ENCODE measurements at regions not wholly inside any gene's neighbourhood (a gene's known extent, or its start where the extent isn't known, plus 50 kb on each side); places are given as distances from the start of the nearest gene placed in this dataset.
A peak's percentile ranks its signal among the peaks of the same experiment; 100 is the strongest.

DNA sequence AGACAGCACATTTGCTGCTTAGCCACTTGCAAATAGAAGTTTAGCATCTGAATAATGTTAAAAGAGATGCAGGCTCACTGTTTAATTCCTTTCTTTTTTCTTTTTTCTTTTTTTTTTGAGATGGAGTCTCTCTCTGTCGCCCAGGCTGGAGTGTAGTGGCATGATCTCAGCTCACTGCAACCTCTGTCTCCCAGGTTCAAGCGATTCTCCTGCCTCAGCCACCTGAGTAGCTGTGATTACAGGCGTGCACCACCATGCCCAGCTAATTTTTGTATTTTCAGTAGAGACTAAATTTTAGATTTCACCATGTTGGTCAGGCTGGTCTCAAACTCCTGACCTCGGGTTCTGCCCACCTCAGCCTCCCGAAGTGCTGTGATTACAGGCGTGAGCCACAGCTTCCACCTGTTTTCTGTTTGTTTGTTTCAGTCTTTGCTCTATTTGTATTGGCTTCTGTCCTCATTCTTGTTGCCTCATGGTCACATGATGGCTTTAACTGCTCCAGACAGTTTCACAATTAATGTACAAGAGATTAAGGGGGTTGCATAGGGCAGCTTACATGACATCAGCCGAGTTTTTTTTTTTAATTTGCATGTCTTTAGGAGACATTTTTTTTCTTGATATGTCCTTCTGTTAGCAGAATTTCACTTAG, 153.1 kb upstream of the PCDH9 start:
- DNase-seq = peak; percentile 10

DNA sequence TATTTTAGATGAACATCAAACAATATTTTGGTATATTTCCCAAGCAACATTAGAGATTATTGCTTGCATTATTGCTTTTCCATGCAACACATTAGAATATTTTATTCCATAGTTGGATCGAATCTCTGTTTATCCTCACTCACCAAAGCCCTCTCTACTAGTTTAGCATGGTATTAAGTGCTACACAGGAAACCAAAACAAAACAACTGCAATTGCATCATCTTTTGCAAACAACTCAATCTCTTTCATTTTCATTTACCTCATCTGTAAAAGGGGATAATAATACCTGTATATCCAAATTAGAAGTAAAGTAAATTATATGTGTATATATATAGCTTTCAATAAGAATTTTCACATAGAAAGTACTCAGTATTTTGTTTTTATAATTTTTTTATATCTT, 147.8 kb upstream of the PCDH9 start:
- no peak for DNase-seq

DNA sequence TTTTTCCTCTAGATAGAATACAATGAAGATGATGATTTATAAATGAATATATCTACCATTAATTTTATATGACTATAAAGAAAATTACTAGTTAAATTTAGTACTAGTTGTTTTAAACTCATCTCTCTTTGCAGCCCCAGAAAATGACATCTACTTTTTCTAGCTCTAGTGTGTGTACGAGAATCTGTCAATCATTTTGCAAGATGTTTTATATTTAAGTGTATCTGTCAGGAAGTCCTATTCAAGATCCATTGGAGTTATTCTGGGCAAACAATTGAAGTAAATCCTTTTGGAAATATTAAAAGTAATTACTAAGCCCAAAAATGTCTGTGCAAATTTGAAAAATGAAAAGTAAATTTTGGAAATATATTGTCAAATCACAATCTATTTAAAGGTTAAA, 144.3 kb upstream of the PCDH9 start:
- DNase-seq = no peak

DNA sequence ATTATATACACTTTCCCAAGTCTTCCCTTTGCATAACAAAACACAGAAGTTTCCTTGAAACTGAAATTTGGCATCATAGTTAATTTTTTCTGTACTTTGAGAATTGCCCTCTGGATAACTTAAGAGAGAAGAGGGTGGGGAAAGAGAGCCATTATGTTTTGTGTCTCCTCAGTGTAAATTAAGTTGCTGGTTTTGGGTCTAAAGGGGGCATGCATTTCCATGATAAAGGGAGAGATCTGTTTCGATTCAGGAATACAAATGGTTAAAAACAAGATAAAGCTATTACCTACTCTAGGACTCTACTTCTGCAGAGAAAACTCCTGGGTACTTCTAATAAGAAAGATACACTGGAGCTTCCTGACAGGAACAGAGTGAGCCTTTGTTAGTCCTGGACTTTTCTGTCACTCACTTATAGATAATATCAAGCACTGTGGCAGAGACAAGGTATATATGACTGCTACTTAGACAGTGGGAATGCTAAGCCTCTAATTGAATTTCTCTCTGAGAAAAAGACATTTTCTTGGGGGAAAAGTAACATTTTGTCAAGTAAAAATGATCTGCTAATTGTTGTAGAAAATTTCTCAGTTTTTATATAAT, 142.8 kb upstream of the PCDH9 start:
- no peak for DNase-seq

DNA sequence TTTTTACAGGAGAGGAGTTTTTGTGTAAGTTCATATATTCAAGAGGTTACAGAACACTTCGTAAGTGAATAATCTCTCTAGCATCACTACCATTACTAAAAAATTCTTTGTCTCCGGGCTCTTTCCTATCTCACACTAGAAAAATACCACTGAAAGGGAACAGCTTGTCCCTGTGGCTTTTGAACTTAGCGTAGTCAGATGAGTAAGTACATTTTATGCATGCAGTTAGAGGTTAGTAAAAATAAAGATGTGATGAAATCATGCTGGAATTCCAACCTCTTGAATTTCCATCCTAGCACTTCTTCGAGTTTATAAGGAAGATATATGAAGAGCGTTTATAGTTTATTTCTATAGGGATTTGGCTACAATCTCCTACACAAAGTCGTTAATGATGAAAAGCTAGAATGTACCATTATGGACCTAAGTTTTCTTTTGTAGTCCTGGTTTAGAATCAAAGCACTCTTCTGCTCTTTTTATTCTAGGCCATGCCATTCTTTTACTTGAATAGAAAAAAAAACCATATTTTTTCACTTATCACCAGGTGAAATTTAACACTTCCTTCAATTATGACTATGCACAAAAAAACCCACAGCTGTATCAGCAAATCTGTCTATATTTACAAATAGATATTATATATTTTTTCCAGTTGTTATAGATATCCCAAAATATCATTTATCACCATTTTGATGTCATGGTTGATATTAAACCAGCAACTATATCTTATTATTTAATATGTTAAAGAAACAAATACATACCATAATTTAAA, 139.9 kb upstream of the PCDH9 start:
- no peak for DNase-seq

DNA sequence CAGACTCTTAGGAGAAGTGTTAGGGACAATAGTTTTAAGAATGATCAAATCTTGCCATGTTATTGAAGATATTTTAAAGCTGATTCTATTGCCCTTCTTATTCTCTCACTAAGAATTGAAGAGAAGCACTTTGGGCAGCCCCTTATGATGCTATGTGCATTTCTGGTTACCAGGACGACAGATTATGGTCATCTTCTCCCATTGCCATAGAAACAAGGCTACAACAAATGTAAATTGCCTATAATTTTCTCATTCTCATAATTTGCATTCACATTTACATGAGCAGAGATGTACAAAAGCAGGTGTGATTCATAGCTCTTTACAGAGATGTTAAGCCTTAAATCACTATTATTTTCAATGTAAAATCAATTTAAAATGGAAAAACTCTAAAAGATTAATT, 137.3 kb upstream of the PCDH9 start:
- no peak for DNase-seq

DNA sequence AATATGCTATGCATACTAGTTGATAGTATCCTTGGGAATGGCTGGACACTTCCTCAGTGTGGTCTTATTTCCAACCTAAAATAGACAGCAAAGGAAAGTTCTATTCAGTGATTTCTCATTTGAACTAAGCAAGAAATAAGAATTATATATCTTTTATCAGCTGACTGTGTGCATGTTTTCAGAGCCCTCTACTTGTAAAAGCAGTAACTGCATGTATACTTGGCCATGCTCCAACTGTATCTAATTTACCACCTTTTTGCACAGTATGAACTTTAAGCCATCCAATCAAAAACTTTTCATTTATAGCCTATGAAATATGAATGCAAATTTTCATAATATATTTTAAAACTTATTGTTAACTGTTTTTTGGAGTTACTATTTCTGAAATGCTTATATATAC, 136.4 kb upstream of the PCDH9 start:
- DNase-seq = no peak

DNA sequence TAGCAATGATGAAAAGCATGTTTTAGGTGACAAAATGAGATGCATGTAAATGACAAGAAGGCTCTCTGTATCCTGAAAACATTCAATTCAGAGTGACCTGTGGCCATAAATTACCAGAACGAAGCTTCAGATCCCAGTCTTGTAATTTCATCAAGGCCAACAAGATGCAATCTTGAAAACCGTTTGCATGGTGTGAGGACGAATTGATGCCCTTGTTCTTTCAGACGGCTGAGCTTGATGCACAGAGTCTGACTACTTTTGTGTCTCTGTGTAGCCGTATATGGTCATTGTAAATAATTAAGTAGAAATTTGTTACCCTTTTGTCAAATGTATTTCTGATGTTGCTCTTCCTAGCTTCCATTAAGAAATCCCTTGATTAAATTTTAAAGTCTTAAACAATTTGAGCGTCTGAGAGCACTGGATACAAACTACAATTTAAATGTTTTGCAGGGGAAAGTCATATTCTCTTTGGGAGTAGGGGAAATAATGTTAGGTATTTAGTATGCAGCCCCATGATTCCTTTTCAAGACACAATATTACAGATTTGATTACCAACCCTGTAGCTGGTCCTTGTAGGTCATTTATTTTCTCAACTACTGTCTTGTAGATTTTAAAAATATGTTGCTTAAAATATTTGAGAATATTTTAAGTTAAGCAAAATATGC, 125.8 kb upstream of the PCDH9 start:
- DNase-seq = no peak

DNA sequence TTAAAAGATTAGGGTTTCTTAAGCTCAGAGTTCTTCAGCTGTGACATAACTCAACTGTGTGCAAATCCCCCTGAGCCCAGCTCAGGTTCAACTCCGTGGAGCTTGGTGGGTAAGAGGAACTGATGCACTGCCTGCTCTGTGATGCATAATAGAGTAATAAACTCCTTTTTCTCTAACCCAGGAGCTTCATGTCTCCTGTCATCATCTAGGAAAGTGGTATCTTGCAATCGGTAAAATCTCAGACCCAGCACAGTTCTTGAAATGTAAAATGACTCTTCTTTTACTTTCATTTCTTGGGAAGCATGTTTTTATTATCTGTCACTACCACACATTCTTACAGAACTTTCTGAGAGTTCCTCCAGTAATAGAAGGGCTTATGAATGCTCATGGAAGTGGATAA, 123.8 kb upstream of the PCDH9 start:
- DNase-seq = no peak

DNA sequence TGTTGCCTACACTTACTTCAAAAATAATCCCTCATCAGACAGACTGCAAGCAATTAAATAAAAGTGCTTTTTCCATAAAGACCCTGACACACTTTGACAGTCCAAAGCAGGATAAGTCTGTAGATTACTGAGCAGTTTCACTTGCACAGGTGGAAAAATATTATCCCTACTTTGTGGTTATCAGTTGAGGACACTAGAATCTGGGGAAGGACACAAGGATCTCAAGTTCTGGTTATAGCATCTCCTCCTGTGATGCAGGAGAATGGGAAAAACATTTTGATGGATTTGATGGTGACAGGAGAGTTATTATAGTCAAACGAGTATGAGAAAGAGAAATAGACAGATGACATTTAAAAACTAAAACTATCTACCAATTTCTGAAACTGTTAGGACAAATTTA, 122.9 kb upstream of the PCDH9 start:
- no peak for DNase-seq

DNA sequence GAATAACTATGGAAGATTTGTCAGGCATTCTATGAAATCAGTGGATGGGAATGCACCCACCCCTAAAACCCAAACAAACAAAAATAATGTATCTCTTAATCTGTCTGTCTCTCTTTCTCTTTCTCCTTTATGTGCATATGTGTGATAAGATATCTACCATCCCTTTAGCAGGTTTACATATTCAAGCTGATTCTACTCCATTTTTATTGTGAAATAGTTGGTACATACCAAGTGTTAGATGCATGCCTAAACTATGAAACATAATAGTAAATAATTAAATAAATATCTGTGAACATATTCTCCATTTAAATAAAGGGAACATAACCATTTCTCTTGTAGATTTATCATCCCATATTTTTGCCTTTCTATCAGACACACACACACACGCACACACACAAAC, 121.8 kb upstream of the PCDH9 start:
- DNase-seq = no peak

DNA sequence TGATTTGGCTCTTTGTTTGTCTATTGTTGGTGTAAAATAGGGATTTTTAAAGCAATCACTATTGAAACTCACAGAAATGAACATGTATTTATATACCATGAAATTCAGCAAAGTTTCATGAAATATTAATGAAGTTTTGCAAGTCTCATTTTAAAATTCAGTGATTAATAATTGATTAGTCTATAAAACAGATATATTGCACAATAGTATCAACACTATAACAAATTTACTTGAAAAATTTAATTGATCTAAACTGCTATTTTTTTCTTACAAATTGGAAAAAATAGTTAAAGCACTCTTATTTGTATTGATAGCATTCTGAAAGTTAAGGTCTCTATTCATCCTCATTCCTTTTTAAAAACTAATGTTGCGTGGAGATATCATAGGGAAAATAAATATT, 121.0 kb upstream of the PCDH9 start:
- DNase-seq = no peak

DNA sequence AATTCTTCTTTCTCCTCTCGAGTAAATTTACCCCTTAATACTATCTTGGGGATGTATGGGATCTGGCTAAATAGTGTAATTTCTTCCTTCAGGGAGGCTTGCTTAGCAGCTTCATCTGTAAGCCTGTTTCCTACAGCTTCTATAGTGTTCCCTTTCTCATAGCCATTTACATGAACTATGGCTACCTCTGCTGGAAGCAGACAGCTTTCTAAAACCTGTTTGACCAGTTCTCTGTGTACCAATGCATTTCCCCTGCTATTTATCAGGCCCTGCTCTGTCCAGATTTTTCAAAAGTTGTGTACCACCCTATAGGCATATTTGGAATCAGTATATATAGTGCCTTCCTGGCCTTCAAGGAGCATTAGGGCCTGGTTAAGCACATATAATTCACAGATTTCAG, 113.6 kb upstream of the PCDH9 start:
- DNase-seq = peak; percentile 42

DNA sequence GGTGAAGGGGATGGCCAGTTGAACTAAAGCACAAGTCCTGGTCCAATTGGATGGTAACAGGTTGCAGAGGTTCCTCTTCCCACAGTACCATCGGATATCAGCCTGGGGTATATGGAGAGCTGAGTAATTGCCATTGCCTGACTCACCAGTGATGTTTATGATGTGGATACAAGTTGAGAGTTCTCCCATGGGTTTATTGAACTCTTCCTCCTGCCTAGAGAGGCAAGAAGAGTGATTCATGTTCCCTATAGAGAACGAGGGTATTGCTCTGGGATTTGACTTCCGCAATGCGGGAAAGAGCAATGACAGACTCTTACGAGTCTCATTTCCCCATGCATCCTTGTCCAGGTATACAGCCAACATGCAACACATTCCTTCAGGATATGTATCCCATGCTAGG, 111.3 kb upstream of the PCDH9 start:
- no peak for DNase-seq

DNA sequence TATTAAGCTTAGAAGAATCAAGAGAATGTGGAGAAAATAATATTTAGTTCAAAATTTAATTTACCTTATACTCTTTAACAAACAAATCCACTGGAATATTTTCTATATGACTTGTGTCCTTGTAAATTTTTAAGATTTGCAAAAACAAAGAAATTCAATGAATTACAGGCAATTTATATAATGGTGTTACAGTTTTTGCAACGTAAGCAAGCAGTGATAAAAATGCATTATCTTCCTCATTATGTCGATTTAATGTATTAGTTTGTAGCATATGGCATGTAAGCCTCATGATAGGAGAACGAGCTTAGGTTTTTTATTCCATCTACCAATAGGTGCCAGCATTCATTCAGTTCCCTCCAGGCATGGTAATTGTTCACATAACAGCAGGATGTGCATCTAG, 100.0 kb upstream of the PCDH9 start:
- no peak for DNase-seq

DNA sequence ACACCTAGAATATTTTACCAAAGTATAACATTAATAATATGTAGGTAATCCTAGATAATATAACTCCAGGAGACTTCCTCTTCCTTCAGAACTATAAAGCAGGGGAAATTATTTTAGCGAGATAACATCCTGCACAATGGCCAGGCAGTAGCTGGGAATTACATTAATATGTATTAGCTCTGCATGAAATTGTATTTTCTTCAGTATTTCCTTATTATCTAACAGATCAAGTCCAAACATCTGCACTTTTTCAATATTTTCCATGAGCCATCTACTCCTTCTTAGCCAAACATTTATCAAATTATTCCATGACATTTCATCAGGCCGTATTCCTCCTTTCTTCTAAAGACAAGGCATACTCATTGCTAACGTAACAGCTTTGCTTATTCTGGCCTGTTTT, 98.8 kb upstream of the PCDH9 start:
- no peak for DNase-seq

DNA sequence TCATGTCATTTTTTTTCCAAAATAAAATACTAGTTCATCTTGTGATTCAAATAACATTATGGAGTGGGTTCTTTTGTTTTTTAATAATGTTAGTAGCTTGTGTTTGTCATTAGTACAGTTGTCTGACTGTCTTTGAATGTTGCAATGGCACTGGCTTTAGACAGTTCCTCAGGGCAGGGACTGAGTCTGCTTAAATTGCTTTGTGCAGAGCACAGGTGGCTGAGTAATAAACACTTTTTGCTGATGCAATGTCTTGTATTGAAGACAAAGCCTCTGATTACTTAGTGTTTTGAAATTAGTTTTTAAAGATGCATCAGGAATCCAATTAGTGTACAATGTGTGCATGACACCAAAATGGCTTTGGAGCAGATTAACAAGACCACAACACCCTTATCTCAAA, 88.7 kb upstream of the PCDH9 start:
- DNase-seq = no peak

DNA sequence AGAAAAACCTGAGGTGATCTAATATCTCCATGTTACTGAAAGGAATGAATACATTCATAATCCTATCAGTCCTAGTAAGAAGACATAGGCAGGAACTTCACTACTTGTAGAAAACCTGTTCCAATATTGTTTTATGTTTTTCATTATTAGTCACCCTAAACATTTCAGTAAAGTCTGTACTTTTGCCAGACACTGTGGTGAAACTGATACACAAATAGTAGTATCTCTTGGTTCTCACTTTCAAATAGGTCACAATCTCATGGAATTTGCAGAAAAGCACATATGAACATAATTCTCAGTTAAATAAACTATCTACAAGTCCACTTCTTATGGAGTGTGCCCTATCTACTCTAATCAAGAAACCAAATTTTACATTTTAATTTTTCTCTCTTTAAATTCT, 88.3 kb upstream of the PCDH9 start:
- DNase-seq = no peak

DNA sequence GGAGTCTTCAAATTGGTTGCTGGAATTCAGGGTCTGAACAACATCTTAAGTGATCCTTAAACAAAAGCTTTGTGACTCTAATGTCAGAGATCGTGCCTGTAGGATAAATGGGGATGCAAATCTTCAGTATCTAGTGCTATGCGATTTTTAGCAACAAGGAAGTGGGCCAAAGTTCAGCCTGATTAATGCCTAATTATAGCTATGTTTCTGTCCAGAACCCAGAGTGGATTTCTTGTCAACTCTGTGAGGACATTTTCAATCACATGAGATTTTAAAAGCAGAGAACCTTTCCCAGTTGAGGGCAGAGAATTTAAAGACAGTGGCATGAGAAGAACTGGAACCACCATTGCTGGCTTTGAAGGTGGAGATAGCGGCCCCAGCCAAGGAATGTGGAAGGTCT, 84.3 kb upstream of the PCDH9 start:
- no peak for DNase-seq

DNA sequence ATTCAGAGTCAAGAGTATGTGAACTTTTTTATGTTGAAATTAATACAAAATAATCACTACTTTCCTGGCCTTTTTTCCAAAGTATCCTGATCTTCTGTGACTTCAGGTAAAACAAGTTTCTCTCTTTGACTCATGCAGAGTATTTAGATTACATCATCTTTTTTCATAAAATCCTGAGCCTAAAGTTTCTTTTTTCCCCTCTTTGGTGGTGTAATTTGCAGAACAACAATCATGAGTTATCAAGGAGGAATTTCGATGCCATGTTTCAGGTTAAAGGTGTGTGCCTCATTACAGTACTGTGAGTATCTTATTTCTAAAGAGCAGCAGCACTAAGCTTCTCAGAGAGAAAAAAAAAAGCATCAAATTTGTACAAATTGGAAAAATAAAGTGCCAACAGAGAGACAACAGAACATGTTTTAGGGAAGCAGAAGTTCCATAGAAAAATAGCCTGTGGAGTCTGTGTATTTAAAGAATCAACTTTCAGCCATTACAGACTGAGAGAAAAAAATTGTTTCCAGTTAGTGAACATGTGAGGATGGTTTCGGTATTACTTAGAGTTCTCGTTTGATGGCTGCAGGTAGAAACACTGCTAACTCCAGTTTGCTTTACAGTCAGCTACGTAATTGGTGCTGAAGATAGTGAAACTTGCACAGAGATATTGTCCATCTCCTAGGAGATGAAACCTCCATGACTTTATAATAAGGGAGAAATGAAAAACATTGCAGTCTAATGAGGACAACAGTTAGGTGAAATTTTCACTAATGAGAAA, 78.1 kb upstream of the PCDH9 start:
- no peak for DNase-seq

DNA sequence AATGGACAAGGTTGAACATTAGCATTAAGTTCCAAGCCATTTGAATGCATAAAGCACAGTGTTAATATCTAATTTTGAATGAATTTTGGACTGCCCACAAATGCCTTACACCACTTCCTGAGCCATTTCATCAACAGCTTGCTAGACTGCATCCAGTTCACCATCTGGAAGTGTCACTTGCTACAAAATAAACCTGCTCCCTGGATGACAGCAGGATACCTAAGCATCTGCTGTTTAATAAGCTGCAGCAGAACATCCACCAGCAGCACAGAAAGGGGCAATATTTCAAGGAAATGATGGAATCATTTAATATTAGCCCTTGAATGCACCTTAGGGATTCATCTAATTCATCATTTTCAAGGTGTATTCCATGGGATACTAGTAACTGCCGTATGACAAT, 76.6 kb upstream of the PCDH9 start:
- no peak for DNase-seq

DNA sequence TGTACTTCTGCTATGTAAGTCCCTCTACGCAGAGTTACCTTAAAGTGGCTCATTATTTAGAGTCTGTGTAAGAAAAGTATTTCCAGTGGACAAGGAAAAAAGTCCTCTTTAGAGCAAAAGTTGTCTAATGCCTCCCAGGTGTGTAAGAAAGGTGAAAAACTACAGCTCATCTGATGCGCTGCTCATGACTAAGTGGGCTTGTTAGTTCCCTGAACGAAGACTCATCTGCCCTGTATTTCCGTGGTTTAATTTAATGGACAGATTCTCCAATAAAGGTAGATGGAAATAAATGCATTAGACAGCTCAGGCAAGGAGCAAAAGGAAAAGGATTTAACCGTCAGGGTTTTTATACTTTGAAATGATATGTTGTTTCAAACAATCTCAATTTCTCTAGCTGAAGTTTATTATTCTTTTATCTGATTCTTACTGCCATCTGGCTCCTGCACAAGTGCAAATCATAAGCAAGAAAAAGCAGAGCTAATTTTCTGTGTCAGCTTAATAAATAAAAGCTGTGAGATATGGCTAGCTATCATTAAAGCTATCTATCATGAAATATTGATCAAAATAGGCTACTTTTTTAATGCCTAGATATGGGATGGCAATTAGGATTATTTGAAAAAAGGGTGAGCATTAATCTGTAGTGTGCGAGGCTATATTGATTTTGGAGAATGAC, 73.7 kb upstream of the PCDH9 start:
- DNase-seq = no peak

DNA sequence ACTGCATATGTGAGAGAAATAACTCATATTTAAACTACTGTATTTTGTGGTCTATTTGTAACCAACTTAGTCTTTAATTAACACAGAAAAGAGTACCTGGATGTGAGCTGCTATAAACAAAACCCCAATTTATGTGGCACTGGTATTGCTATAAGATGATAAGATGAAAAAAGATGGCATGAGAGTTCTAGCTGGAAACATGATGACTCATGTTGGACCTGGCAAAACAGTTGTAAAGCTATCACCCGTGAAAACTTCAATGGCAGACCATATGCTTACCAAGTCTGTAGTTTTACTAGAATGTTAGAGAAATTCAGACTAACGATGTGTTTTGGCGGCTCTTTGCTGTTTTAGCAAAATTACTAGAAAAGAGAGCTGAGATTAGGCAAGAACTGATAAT, 69.6 kb upstream of the PCDH9 start:
- no peak for DNase-seq

Data from NCI-H345 (cell line).